ACC112 (cell line): ENCODE measurements at regions not wholly inside any gene's neighbourhood (a gene's known extent, or its start where the extent isn't known, plus 50 kb on each side); places are given as distances from the start of the nearest gene placed in this dataset.

ENCODE experiments used
- H2AFZ ChIP-seq: fragments of 200-600 bp; sonication (generic); one replicate; pipeline ENCODE4 v1.6.0; 2017; ENCODE audit warnings: antibody characterized with exemption, low read length; ENCODE audit not compliant: unreplicated experiment
- H3K27ac ChIP-seq: fragments of 200-600 bp; sonication (generic); 2 replicates; pipeline ENCODE4 v1.5.1; 2014; ENCODE audit warnings: low read depth, mild to moderate bottlenecking, antibody characterized with exemption, low read length, moderate library complexity
- H3K27me3 ChIP-seq: fragments of 200-600 bp; sonication (generic); 2 replicates; pipeline ENCODE4 v1.6.1; 2014; ENCODE audit warnings: mild to moderate bottlenecking, antibody characterized with exemption, low read length, moderate library complexity, mixed read lengths; ENCODE audit not compliant: insufficient read depth
- H3K36me3 ChIP-seq: fragments of 200-600 bp; sonication (generic); 2 replicates; pipeline ENCODE4 v1.6.1; 2016; ENCODE audit warnings: mild to moderate bottlenecking, antibody characterized with exemption, low read length, moderate library complexity, mixed read lengths; ENCODE audit not compliant: insufficient read depth
- H3K4me1 ChIP-seq: fragments of 200-600 bp; sonication (generic); one replicate; pipeline ENCODE4 v1.6.1; 2016; ENCODE audit warnings: low read length, mixed read lengths; ENCODE audit not compliant: insufficient read depth, unreplicated experiment, control insufficient read depth
- H3K4me3 ChIP-seq: fragments of 200-600 bp; sonication (generic); 2 replicates; pipeline ENCODE4 v1.5.1; 2014; ENCODE audit warnings: mild to moderate bottlenecking, low read depth, low read length
- H3K79me2 ChIP-seq: fragments of 200-600 bp; sonication (generic); one replicate; pipeline ENCODE4 v1.6.0; 2016; ENCODE audit warnings: low read length; ENCODE audit not compliant: control insufficient read depth, unreplicated experiment, insufficient read depth

DNA sequence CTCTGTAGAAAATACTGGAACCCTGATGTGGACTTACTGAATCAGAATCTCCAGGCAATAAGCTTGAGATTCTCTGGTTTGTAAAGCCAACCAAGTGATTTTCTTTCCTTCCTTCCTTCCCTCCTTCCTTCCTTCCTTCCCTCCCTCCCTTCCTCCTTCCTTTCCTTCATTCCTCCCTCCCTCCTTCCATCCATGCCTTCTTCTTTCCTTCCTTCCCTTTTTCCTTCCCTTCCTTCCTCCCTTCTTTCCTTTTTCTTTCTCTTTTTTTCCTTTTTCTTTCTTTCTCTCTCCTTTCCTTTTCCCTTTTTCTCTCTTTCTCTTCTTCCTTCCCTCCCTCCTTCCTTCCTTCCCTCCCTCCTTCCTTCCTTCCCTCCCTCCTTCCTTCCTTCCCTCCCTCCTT lies 450.8 kb downstream of the GRXCR1 start:
- H3K4me3 ChIP-seq: no peak overlapping the region
- no peaks in the 10 kb centered on the region for H3K79me2 ChIP-seq
- no peak overlapping the region for H2AFZ ChIP-seq
- peaks cover 26% of the 10 kb centered on the region for H3K4me1 ChIP-seq
- H3K36me3 ChIP-seq: no peaks in the 10 kb centered on the region
- no peak overlapping the region for H3K27ac ChIP-seq
- no peaks in the 10 kb centered on the region for H3K27me3 ChIP-seq

DNA sequence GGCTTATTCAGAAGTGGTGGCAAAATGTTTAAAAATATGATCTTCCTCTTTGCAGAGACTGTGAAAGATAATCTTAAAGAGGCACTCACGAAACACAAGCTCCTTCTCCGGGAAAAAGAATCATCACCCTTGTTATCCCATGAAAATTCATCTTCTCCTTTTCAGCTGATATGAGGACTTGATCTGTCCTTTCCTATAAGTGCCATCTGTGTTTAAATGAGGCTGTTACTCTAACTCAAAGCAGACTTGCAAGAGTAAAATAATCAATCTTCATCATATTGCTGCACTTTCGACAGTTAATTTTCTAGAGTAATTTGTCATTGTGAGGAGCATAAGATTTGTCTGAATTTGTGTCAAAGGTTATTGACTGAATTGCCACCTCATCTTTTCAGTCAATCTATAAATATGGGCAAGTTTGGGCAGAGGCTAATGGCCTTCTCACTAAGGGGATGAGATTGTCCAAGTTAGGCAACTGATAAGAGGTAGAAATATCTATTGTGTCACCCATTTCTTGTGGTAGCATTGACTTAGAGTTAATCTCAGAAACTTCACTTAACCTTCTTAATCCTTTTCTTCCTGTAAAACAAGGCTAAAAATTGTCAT lies 452.9 kb downstream of the GRXCR1 start:
- Histone ChIP-seq H3K27me3 (no peaks in the 10 kb centered on the region), H3K4me1 (peaks cover 8% of the 10 kb centered on the region), H3K27ac (no peak overlapping the region), H3K79me2 (no peaks in the 10 kb centered on the region), H2AFZ (no peak overlapping the region), H3K4me3 (no peak overlapping the region), H3K36me3 (no peaks in the 10 kb centered on the region)

DNA sequence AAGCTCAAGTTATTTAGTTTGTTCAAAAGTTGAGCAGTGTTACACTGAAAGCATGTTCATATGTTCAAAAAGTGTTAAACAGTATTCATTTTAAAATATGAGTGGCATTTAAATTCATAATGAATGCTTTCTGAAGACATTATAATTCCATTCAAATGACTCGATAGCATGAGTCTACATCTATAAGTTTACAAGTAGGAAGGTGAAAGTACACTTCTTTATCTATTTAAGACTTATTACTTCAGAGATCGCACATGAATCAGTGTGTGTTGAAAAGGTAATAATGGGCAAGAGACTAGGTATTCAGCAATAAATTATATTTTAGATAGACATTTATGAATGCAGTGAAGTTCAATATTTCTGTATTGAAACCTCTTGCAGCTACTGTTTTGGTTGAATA lies 456.1 kb downstream of the GRXCR1 start:
- no peaks in the 10 kb centered on the region for H3K79me2 ChIP-seq
- H3K4me3 ChIP-seq: no peak overlapping the region
- H3K27ac ChIP-seq: no peak overlapping the region
- H2AFZ ChIP-seq: no peak overlapping the region
- H3K27me3 ChIP-seq: no peaks in the 10 kb centered on the region
- no peaks in the 10 kb centered on the region for H3K36me3 ChIP-seq
- H3K4me1 ChIP-seq: no peaks in the 10 kb centered on the region

DNA sequence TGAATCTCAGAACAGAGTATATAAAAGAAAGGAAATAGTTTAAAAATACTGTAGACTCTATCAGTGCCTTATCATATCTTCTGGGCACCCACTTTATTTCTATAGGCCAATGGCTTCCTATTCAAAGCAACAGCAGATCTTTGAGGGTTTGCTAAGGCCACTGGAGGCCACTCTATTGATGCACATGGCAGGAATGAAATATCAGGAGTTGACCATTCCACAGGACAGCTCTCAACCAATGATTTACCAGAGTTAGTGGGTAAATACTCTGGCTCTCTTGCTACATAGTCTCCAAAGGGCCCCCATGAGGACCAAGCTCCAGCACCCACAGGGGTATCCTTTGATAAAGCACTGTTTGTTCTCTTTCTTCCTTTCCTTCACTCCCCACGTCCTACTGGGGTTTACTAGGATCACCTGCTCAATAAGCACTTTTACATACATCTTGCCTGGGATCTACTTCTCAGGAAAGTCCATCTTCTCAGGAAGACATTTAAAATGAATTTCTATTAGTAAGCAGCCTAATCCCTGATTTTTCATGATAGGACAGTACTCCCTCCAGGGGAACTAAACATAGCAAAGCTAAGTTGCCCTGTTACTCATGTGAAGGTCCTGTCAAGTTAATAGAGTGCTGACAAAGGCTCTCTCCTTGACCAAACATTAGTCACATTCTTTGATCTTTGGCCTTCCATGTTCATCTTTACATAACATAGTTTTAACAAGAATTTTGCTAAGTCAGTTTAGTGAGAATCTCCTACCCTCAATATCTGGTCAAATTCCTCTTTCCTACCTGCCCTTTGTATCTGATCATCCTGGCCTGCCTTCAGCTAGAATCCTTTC lies 459.7 kb downstream of the GRXCR1 start:
- H3K4me3 ChIP-seq: no peak overlapping the region
- no peaks in the 10 kb centered on the region for H3K36me3 ChIP-seq
- no peak overlapping the region for H3K27ac ChIP-seq
- no peaks in the 10 kb centered on the region for H3K79me2 ChIP-seq
- no peaks in the 10 kb centered on the region for H3K27me3 ChIP-seq
- no peaks in the 10 kb centered on the region for H3K4me1 ChIP-seq
- no peak overlapping the region for H2AFZ ChIP-seq

DNA sequence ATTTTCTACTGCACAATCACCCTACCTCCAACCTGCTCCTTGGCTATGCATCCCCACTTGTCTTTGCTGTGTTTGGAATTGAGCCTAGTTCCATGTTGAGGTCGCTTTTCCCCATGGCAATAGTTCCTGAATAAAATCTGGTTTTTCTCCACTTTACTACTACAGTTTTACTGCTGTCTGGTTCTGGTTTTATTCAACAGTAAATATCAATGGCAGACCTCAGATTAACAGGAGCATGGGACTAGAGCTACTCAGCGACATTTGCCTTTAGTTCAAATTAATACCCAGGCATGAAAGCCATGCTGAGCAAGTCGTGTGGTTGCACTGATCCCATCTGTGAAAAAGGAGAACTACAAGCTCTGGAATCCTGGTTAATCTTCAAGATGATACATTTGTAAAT lies 460.3 kb downstream of the GRXCR1 start:
- Histone ChIP-seq H3K36me3 (no peaks in the 10 kb centered on the region), H3K27me3 (no peaks in the 10 kb centered on the region), H3K4me1 (no peaks in the 10 kb centered on the region), H3K4me3 (no peak overlapping the region), H3K79me2 (no peaks in the 10 kb centered on the region), H2AFZ (no peak overlapping the region), H3K27ac (no peak overlapping the region)

DNA sequence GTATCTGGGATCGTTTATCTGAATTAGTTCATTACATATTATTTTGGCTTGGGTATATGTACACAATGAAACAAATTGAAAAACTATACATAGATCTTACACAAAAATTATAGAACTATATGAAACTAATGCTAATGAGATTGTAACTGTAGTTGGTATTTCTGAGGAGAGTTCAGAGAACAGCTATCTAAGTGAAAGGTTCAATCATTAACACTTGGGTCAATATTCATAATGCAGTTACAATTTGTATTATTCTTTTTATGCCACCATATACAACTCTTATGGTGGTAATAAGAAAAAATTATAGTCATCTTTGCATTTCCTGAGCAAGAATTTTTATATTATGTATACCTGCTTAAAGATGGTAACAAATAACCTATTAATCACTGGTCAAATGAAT lies 461.0 kb downstream of the GRXCR1 start:
- Histone ChIP-seq H3K36me3 (no peaks in the 10 kb centered on the region), H3K27me3 (no peaks in the 10 kb centered on the region), H3K4me1 (no peaks in the 10 kb centered on the region), H3K27ac (no peak overlapping the region), H3K79me2 (no peaks in the 10 kb centered on the region), H2AFZ (no peak overlapping the region), H3K4me3 (no peak overlapping the region)

DNA sequence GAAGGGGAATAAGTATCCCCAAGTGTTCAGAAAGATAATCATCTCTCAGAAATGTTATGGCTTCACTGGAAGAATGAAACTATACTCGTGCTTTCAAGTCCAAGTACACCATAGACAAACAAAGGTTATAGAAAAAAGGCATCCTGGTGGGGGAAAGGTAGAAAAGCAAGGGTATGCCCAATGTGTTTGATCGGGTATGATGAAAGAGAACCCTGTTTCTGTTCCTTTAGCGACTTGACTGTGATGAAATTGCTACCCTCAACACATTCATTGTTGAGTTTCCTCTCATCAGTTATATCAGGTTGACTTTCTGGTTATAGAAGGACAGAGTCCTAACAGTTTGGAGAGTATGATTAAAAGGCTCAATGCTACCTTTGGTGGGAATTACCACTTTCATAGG lies 464.3 kb downstream of the GRXCR1 start:
- Histone ChIP-seq H3K27ac (no peak overlapping the region), H2AFZ (no peak overlapping the region), H3K4me3 (no peak overlapping the region), H3K79me2 (no peaks in the 10 kb centered on the region), H3K36me3 (no peaks in the 10 kb centered on the region), H3K4me1 (no peaks in the 10 kb centered on the region), H3K27me3 (no peaks in the 10 kb centered on the region)

DNA sequence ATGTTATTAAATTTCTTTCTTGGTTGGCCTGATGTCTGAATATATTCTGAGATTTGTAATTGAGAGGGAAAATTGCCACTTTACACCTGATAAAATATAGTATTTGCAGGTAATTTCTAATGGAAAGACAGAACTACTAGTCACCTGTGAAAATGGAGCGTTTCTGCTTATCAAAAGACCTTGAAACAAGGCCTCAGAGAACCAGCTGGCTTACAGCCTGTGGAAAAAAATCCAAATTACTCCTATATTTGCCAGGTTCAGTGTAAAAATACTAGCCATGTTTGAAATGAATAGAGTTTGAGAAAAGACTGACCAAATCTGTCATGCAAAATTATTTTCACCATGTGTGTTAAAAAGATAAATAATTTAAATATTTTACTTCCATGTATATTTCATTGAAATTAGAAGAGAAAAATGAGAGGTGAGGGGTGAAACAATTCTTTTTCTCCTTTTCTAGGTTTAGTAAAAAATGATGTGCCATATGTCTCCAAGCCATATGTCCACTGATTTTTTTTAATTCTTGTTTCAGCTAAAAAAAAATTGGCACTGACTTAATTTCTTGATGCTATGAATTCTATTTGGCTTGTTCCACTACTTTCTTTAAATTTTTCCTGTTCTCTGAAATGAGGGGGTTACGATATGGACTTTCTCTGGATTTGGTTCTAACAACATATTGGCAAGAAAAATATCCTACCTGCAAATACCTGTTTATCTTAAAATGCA lies 464.9 kb downstream of the GRXCR1 start:
- Histone ChIP-seq H3K27ac (no peak overlapping the region), H2AFZ (no peak overlapping the region), H3K4me1 (no peaks in the 10 kb centered on the region), H3K79me2 (no peaks in the 10 kb centered on the region), H3K36me3 (no peaks in the 10 kb centered on the region), H3K4me3 (no peak overlapping the region), H3K27me3 (no peaks in the 10 kb centered on the region)

DNA sequence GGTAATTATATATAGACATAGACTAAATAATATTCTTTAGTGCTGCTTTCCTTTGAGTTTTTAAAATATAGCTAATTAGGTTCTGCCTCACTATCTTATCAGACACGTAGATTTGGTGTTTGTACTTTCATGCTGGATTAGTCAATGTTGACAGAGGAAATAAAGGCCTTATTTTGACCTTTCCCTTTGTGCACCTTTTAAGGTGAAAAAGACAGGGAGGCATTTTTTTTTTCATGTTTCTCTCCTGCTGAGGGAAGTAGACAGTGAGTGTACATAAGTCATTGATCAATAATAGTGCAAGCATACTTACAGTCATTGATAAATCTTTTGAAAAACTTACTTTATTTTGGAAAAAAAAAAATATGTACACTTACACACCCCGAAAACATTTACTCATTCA lies 467.8 kb downstream of the GRXCR1 start:
- Histone ChIP-seq H3K27me3 (no peaks in the 10 kb centered on the region), H3K36me3 (no peaks in the 10 kb centered on the region), H3K4me3 (no peak overlapping the region), H3K27ac (no peak overlapping the region), H2AFZ (no peak overlapping the region), H3K79me2 (no peaks in the 10 kb centered on the region), H3K4me1 (no peaks in the 10 kb centered on the region)

DNA sequence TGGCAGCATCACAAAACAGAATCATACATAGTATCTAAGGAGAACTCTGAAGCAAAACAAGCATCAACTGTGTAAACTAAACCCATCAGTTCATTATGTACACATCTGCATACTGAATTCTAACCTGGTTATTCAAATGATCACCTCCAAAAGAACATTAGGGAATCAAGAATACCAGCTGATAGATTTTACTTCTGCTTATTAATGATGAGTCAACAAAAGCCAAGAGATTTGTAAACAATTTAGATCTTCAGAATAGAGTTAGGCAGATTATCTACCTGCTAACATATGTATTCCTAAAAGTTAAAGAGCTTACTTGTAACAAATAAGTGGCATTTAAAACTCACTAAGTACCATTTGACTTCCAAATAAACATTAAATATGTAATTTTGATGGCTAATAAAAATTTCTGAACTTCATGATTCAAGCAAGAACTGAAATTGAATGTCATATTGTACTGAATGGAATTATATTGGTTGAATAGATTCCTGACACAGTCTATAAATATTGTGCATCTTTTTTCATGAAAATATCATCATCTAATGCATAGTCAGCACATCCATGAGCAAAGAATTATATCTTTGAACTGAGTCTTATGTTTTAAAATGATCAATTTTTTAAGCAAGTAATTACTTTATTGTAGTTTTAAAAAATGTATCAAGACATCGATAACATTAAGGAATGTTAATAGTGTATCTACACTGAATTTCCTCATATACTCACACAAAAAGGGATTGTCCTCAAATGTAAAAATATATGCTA lies 470.5 kb downstream of the GRXCR1 start:
- no peak overlapping the region for H2AFZ ChIP-seq

More for the DNA sequence above, 470.5 kb downstream of the GRXCR1 start:
- H3K79me2 ChIP-seq: no peaks in the 10 kb centered on the region
- no peaks in the 10 kb centered on the region for H3K4me1 ChIP-seq
- no peaks in the 10 kb centered on the region for H3K36me3 ChIP-seq
- H3K4me3 ChIP-seq: no peak overlapping the region
- H3K27me3 ChIP-seq: no peaks in the 10 kb centered on the region
- no peak overlapping the region for H3K27ac ChIP-seq
